GM19395 (cell line): ENCODE measurements at regions not wholly inside any gene's neighbourhood (a gene's known extent, or its start where the extent isn't known, plus 50 kb on each side); places are given as distances from the start of the nearest gene placed in this dataset.
"Not testable (repeated sequence)": the region's sequence is repeated elsewhere in the genome, so short reads cannot be mapped to it uniquely, and the experiment has no call there.

Source experiments
- ATAC-seq: cut with Tn5 transposase; IDR thresholded peaks from one replicate; pipeline ENCODE4 v1.9.1; 2021; ENCODE audit warnings: mild to moderate bottlenecking, moderate library complexity; ENCODE audit not compliant: unreplicated experiment

GRCh38 chr12:71300772-71301675, 138.6 kb upstream of the LGR5 start:
- ATAC-seq: no peak

GRCh38 chr12:71299541-71300376, 139.8 kb upstream of the LGR5 start:
- no peak for ATAC-seq

GRCh38 chr12:71297930-71298329, 140.1 kb upstream of the TSPAN8 start:
- ATAC-seq: no peak

GRCh38 chr12:71295953-71296352, 138.2 kb upstream of the TSPAN8 start:
- no peak for ATAC-seq

- no peak for ATAC-seq
Observed at GRCh38 chr12:71291746-71292145, 133.9 kb upstream of the TSPAN8 start.

- no peak for ATAC-seq
Observed at GRCh38 chr12:71283883-71284282, 126.1 kb upstream of the TSPAN8 start.

GRCh38 chr12:71282925-71283324, 125.1 kb upstream of the TSPAN8 start:
- ATAC-seq: no peak

- ATAC-seq: no peak
Observed at GRCh38 chr12:71282020-71282419, 124.2 kb upstream of the TSPAN8 start.

GRCh38 chr12:71281425-71281824, 123.6 kb upstream of the TSPAN8 start:
- ATAC-seq: peak; percentile 45

- ATAC-seq: no peak
Observed at GRCh38 chr12:71277866-71278265, 120.1 kb upstream of the TSPAN8 start.

- no peak for ATAC-seq
Observed at GRCh38 chr12:71276541-71276940, 118.7 kb upstream of the TSPAN8 start.

GRCh38 chr12:71270794-71271193, 113.0 kb upstream of the TSPAN8 start:
- ATAC-seq: not testable (repeated sequence)

GRCh38 chr12:71270057-71270456, 112.3 kb upstream of the TSPAN8 start:
- no peak for ATAC-seq

GRCh38 chr12:71269281-71269598, 111.4 kb upstream of the TSPAN8 start:
- ATAC-seq: no peak

GRCh38 chr12:71268598-71269280, 110.9 kb upstream of the TSPAN8 start:
- ATAC-seq: no peak

- ATAC-seq: no peak
Observed at GRCh38 chr12:71266606-71267005, 108.8 kb upstream of the TSPAN8 start.

GRCh38 chr12:71265731-71266130, 107.9 kb upstream of the TSPAN8 start:
- ATAC-seq: not testable (repeated sequence)

- no peak for ATAC-seq
Observed at GRCh38 chr12:71262466-71262865, 104.7 kb upstream of the TSPAN8 start.

GRCh38 chr12:71252473-71252872, 94.7 kb upstream of the TSPAN8 start:
- ATAC-seq: no peak

GRCh38 chr12:71250166-71250565, 92.4 kb upstream of the TSPAN8 start:
- no peak for ATAC-seq

- ATAC-seq: no peak
Observed at GRCh38 chr12:71243370-71243769, 85.6 kb upstream of the TSPAN8 start.
